HG03097 (cell line): ENCODE measurements at regions not wholly inside any gene's neighbourhood (a gene's known extent, or its start where the extent isn't known, plus 50 kb on each side); places are given as distances from the start of the nearest gene placed in this dataset.
"Not testable (repeated sequence)": the region's sequence is repeated elsewhere in the genome, so short reads cannot be mapped to it uniquely, and the experiment has no call there.

Source experiments
- ATAC-seq: cut with Tn5 transposase; IDR thresholded peaks from one replicate; pipeline ENCODE4 v1.9.1; 2021; ENCODE audit not compliant: unreplicated experiment, low FRiP score

DNA sequence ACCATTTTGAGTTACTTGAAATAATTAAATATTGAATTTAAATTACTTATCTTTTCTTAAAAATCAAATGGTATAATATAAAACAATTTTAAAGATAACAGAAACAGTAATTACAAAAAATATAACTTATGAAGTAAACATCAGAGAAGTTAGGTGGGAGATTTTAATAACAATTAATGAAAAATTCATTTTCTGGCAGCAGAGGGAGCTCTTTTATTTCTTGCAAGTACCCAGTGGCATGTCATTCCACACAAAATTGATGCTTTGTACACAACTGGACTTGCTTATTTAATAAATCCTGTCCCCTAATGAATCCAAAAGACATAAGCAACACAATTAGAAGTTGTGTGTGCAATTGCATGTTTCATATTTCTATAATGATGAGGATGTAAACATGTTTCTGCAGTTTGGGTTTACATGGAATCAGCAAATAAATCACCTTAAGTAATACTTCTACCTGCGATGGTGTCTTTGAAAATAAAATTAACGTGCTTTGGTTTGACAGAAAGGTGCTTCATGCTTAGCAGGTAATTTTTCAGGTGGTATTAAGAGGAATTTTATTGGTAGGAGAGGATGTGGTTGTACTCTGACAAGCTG, 861.3 kb downstream of the ZPLD1 start:
- no peak for ATAC-seq

DNA sequence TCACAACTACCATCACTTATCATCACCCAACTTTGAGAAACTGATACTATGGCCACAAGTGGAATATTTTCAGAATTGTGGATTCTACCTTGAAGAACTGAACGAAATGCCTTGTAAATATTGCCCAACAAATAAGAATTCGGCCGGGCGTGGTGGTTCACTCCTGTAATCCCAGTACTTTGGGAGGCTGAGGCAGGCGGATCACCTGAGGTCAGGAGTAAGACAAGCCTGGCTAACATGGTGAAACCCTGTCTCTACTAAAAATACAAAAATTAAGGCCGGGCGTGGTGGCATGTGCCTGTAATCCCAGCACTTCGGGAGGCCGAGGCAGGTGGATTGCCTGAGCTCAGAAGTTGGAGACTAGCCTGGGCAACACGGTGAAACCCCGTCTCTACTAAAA, 862.7 kb downstream of the ZPLD1 start:
- ATAC-seq: not testable (repeated sequence)

DNA sequence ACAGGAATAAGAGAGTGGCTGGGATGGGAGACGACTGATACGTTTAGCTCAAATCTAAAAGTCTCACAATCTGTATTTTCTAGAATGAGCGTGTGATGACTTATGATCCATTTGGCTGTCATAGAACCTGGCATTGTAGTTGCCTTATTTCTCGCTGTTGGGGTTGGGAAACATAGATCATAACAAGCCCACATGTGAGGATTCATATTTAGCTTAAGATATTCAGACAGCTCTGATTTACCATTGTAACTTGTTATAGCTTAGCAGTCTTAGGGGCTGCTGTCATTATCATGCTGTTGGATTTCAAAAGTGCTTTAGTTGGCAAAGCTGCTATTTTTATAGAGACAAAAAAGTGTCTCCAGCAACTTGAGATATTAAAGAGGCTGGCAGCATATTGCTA, 871.3 kb downstream of the ZPLD1 start:
- ATAC-seq: no peak

DNA sequence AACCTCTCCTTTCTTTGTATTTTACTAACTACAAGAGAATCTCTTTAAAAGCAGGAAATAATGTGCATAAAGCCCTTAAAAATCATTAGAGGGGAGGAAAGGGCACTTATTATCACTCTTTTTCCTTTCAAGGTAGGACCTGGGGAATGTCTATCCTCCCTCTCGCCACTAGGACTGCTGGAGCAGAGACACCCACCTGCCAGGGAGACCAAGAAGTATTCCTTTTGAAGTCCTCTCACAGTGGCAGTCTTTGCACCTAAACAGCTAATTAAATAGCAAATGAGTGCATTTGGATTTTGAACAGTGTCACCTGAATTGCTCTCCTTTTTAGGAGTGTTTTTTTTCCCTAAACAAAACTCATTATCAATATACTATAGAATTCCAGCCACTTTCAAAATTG, 874.1 kb downstream of the ZPLD1 start:
- no peak for ATAC-seq

DNA sequence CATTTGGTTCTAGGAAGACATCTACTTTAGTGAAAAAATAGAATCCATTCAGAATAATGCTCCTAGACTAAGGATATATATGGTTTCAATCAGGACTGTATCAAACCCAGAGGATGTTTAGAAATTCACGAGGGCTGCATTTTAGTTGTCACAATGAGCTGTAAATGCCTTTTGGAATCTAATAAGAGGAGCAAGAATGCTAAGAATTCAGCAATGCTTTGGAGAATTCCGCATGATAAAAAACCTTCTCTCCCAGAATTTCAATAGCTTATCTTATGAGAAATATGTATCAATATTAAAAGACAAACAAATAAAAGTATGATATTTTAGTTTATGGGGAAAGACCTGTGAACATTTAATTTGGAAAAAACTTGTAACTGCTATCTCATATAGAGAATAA, 885.1 kb downstream of the ZPLD1 start:
- no peak for ATAC-seq

DNA sequence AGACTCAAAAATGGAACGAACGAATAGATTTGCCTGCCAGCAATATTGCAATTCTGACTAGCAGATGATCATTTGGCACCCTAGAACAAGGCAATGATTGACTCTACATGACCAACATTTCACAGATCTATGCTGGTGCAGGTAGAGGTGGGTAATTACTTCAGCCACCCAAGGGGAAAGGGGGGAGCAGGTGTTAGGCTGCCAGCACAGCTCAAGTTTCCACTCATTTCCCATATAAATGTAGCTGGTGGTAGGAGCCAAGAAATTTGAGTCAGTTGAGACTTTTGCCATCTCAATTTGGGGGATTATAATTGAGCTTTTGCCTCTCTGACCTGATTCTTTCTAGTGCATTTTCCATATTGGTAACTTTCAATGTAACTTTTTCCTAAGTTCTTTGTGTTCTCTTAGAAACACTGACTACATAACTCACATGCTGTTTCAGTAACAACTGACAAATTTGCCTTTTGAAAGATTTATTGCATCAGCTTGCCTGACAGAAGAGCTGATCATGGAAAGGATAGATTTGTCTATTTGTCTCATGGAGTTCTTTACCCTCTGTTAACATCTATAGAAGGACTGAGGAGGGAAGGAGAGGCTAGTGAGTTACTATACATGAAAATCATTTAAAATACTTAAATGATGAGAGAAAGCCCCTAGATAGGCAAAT, 902.5 kb downstream of the ZPLD1 start:
- no peak for ATAC-seq

DNA sequence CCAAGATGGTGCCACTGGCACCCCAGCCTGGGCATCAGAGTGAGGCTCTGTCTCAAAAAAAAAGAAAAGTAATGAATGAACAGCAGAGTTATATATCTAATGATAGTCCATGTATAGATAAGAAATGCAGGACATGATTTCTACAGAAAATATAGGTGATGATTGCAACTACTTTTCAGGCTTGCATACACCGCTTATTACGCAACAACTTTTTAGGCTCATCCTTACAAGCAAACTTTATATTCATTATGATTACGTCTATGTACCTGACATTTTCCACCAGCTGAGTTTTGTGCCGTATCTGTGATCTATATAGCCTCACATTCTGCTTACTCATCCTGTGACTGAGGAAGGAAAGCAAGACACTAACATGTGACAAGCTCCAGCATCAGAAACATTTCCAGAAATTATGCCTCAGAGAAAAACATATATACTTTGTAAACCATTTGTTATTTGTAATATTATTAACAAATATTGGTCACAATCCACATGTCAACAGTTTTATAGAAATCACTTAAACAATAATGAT, 906.3 kb downstream of the ZPLD1 start:
- ATAC-seq: no peak

DNA sequence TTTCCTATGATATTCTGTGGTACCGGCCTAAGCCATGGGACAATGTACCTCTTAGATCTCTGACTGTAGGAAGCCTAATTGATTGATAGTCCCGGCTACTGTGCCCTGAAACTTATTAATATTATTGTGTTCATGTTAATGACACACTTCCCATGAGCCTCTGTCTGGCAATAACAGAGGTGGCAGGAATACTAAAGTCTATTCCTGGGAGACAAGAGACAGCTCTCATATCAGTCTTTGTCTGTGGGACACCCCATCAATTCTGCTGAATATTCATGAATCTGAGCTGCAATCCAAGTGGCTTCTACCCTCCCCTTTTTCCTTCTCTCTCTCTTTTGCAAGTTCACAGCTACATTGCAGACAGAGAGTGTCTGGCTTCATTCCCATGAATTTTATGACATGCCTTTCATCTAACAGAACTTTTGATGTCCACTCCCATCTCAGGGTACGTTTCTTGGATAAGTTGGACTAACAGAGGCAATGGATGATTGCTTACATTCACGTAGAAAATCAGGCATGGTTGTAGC, 907.5 kb downstream of the ZPLD1 start:
- no peak for ATAC-seq

DNA sequence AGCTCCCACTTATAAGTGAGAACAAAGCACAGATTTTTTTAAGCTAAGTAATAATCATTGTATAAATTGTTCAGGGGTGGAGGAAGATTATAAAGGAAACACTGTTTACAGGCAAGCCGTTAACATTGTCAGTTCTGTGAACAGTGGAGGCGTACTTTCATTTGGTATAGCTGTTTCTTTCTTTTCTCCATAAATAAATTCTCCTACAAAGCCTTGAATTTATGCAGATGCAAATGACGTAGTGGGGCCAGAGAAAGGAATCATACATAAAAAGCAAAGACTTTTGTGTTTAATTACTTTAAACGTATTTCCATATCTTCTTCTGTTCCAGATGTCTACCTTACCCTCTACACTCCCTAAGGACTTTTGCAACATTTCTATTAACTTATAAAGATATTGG, 914.9 kb downstream of the ZPLD1 start:
- no peak for ATAC-seq

DNA sequence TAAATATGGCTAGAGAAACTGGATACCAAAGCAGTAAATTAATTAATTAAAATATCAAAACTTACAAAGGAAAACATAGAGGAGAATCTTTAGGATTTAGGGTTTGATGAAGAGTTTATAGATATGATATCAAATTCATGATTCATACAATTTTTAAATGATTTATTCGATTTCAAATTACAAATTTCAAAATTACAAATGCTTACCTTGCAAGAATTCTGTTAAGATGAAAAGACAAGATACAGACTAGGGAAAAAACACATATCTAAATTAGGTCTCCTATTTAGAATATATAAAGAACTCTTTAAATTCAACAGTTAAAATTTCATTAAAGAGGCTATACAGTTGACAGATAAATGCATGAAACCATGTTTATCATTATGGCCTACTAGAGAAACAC, 930.7 kb downstream of the ZPLD1 start:
- no peak for ATAC-seq

DNA sequence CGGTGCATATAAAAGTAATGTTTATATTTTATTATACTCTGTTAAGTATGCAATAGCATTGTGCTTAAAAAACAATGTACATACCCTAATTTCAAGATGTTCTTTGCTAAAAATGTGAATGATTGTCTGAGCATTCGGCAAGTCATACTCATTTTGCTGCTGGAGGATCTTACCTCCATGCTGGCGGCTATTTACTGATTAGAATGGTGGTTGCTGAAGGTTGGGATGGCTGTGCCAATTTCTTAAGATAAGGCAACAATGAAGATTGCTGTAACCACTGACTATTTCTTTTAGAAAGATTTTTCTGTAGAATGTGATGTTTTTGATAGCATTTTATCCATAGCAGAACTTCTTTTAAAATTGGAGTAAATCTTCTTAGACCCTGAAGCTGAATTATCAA, 932.7 kb downstream of the ZPLD1 start:
- no peak for ATAC-seq

DNA sequence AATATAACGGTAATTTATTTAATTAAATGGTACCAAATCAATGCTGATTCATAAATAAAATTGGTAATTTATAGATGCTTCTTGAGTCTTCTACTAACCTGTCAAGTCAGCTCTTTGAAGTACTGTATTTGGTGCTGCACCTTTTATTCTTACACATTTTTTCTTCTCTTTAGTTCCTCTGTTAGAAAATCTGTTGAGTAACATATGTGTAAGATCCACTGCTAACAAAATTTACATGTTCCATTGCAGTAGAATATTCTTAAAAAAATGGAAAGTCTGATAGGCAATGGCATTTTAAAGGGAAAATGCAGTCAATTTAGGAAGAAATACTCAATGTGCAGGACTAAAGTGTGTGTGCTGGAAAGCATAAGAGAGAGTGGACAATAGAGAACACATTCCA, 936.6 kb downstream of the ZPLD1 start:
- no peak for ATAC-seq

DNA sequence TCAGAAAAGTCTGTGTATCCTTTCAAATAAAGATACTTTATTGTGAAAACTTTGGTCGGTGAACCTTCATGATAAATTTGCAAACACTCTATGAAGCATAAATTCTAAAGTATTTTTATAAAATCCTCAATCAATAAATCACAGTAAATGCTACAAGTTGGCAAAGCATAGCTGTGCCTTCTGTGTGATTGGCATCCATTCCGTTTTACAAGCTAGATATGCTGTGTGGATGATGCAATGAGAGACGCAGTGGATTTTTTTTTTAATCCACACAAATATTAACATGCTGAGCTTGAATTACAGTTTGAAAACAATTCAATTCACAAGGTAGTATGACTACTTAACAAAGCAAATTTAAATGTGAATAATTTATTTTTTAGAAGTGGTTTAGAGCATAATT, 937.2 kb downstream of the ZPLD1 start:
- ATAC-seq: no peak

DNA sequence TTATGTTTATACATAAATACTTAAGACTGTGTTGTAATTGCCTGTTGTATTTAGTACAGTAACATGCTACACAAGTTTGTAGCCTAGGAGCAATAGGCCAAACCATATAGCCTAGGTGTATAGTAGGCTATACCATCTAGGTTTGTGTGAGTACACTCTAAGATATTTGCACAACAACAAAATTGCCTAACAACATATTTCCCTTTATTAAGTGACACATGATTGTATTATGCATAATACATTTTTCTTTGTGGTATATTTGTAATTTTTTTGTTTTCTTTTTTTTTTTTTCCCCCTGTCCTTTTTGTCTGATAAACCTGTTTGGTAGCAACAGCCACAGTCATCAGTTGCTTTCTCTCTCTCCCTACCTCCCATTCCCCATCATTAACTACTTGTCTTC, 945.6 kb downstream of the ZPLD1 start:
- no peak for ATAC-seq

DNA sequence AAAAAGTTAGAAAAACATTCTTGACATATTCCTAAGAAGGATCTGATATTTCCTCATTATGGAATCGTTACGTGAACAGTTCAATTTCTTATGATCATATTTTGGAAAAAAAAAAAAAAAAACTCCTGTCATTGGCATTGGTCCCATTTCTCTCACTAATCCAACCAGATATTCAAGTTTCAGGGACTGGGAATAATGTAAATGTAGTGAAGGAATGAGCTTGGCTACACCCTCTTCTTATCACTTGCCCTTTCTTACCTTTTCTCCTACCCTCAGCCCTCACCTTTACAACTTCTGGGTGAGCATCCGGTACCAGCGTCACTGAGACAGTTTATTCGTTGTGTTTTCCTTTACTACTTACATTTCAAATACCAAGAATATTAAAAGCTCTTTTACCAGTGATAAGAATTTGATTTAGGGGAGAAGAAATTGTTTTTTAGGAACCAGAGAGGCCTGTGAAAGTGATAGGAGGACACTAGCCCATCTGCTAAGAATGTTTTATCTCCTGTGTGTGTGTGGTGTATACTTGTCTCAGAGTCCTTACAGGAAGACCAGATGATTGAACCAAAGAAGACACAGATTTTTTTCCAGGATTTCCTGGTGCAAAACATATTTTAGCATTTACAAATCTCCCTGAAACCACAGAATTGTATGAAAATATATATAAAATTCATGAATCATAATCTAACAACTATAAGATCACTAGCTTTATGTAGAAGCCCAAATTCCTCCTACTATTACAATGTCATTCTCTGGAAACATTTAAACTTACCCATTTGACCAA, 946.7 kb downstream of the ZPLD1 start:
- ATAC-seq: no peak

DNA sequence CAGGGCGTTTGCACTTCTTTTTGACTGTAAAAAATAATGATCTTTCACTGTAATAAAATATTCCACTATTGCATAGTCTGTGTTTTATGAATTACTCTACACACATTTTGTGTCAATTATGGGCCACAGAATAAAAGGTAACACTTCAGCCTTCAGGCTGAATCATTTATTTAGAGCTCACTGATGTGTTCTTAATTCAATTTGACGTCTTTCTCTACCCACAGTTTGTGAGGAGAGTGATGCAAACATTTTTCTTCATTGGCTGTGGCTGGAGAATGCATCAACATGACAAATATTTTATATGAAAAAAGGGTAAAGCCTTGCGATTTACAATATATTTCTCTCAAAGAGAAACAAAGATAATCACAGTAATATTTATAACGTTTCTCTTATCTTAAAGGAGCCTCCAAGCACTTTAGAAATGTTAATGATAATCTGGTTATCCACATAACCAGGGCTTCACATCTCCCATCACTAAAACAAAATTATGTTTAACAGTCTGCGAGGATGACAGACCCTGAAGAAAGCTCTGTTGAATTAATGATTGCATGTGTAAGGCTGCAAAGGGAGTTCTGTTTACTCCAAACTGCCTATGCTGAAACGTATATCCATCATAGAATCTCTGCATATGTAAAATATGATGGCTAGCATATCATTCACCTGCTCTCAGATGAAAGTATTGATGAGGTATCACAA, 951.3 kb downstream of the ZPLD1 start:
- ATAC-seq: no peak

DNA sequence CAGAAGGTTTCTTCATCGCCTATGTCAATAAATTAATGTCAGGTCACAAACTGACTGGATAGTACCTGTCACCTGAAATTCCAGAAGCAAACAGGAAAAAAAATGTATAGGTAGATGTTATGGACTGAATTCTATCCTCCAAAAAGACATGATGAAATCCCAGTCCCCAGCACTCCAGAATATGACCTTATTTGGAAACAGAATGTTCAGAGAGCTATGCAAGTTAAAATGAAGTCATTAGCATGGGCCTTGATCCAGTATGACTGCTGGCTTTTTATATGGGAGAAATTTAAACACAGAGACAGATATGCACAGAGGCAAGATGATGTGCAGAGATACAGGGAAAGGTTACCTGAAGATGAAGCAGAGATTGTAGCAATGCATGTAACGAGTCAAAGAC, 953.4 kb downstream of the ZPLD1 start:
- no peak for ATAC-seq

DNA sequence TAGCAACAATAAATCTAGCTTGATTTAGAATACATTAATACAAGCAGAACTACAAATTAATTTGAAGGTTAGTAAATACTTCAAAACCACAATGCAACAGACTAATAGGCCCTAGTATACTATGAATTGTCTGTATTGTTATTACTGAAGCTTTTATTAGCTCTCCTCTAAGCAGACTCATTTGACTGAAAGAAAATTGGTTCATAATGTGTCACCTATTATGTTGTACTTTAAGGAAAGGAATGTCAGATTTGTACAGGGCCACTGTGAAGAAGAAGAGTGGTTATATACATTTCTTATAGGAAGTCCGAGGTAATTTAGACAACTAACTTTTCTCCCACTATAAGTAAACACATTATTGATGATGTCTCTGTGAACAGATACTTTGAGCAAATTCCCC, 954.5 kb downstream of the ZPLD1 start:
- ATAC-seq: no peak

DNA sequence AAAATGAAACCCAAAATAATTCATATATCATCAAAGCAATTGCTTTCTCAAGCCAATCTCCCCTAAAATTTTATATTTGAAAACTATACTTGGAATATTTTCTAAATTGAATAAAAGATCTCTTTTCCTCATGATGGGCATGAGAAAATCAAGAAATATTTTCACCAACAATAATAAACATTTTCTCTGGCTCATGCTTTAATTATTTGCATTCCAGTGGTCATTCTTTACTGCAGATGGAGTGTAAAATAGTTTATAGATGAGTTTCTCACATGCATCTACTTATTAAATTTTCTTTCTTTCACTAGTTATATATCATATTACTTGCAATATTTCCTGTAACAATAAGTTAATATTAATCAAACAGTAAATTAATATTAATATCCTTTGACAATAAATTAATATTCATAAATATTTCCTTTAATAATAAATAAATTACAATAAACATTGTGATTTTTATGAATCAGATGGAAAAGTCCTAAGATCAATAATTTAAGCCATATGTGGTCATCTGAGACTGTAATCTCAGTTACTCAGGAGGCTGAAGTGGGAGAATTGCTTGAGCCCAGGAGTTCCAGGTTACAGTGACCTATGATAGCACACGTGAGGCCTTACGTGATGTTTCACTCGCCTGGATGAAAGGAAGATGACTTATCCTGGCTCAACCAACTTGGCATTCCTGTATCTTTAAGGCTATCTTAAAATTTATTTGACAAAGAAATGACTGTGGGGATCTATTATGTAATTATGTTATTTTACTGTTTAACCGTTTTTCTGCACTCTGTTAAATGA, 958.8 kb downstream of the ZPLD1 start:
- no peak for ATAC-seq

DNA sequence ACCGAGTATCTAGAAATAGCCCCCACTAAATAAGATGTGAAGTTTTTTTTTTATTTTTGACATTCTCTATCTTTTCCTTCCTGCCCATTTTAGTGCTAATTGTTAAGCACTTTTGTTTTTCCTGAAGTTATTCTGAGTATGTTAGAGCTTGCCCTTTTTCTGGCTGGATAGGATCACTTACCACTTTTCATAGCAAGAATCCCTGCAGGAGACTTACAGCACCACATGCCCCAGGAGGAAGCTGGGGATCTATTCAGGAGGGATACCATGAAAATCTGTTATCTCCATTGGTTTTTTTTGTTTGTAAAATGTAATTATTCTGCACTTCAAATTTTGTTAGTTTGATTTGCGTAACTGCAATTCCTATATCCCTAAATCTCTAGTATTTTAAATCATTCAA, 968.4 kb downstream of the ZPLD1 start:
- ATAC-seq: no peak
